ENCODE measurements at regions not wholly inside any gene's neighbourhood (a gene's known extent, or its start where the extent isn't known, plus 50 kb on each side); places are given as distances from the start of the nearest gene placed in this dataset.

DNA sequence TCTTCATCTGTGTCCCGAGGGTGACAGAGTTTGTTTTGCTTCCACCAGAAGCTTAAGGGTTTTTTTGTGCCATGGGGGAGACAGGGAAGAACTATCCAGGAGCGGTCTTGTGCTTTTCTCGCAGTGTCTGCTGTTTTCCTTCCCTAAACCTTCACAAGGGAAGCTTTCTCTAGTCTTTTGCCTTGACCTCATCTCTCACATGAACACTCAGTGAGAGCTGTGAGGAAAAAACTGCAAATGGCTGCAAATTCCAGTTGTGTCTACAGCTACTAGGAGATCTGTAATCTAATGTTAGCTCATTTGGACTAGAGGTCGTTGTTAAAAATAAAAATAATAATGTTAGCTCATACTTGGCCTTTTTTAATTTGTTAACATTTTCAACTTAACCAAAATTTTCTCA, 264.7 kb upstream of the SESN3 start:
- Histone ChIP-seq H4K20me1 (ENCODE audit: insufficient read depth) (no peaks in the 10 kb centered on the region), H3K4me3 (replicated peaks in 1 of 2; ENCODE audit: low read depth in 1 of 2, low read length in 2 of 2) (no peak overlapping the region), H3K36me3 (ENCODE audit: control insufficient read depth in 1 of 2, insufficient read depth in 2 of 2, low read length in 2 of 2) (no peaks in the 10 kb centered on the region), H3K9me3 (ENCODE audit: control insufficient read depth in 1 of 2, insufficient read depth in 1 of 2, low read depth in 1 of 2, low read length in 2 of 2) (no peaks in the 10 kb centered on the region), H3K4me2 (ENCODE audit: low read length) (no peak overlapping the region), H3K27me3 (ENCODE audit: insufficient read depth, low read length) (peaks cover 7% of the 10 kb centered on the region; the same call in 1 of the 2 replicates), H3K9me2 (ENCODE audit: insufficient read depth) (no peaks in the 10 kb centered on the region), H3K4me1 (ENCODE audit: control insufficient read depth in 1 of 2, insufficient read depth in 2 of 2, low read length in 2 of 2) (no peaks in the 10 kb centered on the region), H3K79me2 (ENCODE audit: insufficient read depth, low read length) (no peaks in the 10 kb centered on the region), H3K27ac (ENCODE audit: low read depth, low read length) (no peak overlapping the region), H3K9ac (ENCODE audit: low read length) (no peak overlapping the region), H2AFZ (ENCODE audit: low read depth, low read length, poor library complexity, severe bottlenecking) (no peak overlapping the region)
- ChIA-PET POLR2A (no interaction called here), RAD21 (ENCODE audit: low non-redundant PET in 1 of 2, low total read pairs in 2 of 2, uncharacterized antibody in 2 of 2, unreplicated experiment in 2 of 2) (no interaction called here), CTCF (no interaction called here)
- intact Hi-C loops (cut with micrococcal nuclease): no loop called here
- ATAC-seq (no peak), DNase-seq (ENCODE audit: low read depth, low spot score) (no peak)
- no TSS peak for BruUV-seq (replicated peaks)
- TF ChIP-seq, protein P1, sequence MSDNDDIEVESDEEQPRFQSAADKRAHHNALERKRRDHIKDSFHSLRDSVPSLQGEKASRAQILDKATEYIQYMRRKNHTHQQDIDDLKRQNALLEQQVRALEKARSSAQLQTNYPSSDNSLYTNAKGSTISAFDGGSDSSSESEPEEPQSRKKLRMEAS (IDR thresholded peaks at IDR 0.05): no peak
- TF ChIP-seq POLR2A (IDR thresholded peaks at IDR 0.05; ENCODE audit: borderline replicate concordance, extremely low read depth, insufficient read depth, insufficient read length): no peak

DNA sequence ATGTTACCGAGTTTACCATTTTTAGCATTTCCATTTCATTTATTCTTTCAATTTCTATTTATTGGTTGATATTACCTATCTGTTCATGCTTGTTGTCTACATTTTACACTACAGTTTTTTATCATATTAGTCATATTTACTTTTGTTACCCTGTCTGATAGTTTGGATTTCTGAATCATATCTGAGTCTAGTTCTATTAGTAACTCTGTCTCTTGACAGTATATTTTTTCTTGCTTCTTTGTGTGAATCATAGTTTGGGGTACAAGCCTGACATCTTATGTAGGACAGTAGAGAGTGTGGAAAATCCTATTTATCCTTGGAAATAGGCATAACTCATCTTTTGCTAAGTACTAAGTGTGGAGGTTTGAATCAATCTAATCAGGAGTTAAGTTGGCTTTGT, 263.9 kb upstream of the SESN3 start:
- H3K9me3 ChIP-seq (ENCODE audit: control insufficient read depth in 1 of 2, insufficient read depth in 1 of 2, low read depth in 1 of 2, low read length in 2 of 2): no peaks in the 10 kb centered on the region
- H3K9ac ChIP-seq (ENCODE audit: low read length): no peak overlapping the region
- no peak overlapping the region for H3K27ac ChIP-seq (ENCODE audit: low read depth, low read length)
- no peak for DNase-seq (ENCODE audit: low read depth, low spot score)
- no peaks in the 10 kb centered on the region for H4K20me1 ChIP-seq (ENCODE audit: insufficient read depth)
- H3K27me3 ChIP-seq (ENCODE audit: insufficient read depth, low read length): peaks cover 4% of the 10 kb centered on the region; the same call in 1 of the 2 replicates
- no peak overlapping the region for H3K4me2 ChIP-seq (ENCODE audit: low read length)
- H3K4me3 ChIP-seq (replicated peaks in 1 of 2; ENCODE audit: low read depth in 1 of 2, low read length in 2 of 2): no peak overlapping the region
- no TSS peak for BruUV-seq (replicated peaks)
- no peaks in the 10 kb centered on the region for H3K79me2 ChIP-seq (ENCODE audit: insufficient read depth, low read length)
- no peak overlapping the region for H2AFZ ChIP-seq (ENCODE audit: low read depth, low read length, poor library complexity, severe bottlenecking)
- H3K36me3 ChIP-seq (ENCODE audit: control insufficient read depth in 1 of 2, insufficient read depth in 2 of 2, low read length in 2 of 2): no peaks in the 10 kb centered on the region
- H3K4me1 ChIP-seq (ENCODE audit: control insufficient read depth in 1 of 2, insufficient read depth in 2 of 2, low read length in 2 of 2): no peaks in the 10 kb centered on the region
- TF ChIP-seq TCF7L2 (IDR thresholded peaks at IDR 0.05; ENCODE audit: borderline replicate concordance, extremely low read depth, insufficient read depth, insufficient read length) (no peak), SRF (IDR thresholded peaks at IDR 0.05; ENCODE audit: low read depth) (no peak)
- no peak for ATAC-seq
- POLR2A ChIA-PET: no interaction called here
- H3K9me2 ChIP-seq (ENCODE audit: insufficient read depth): no peaks in the 10 kb centered on the region
- CTCF ChIA-PET: no interaction called here
- RAD21 ChIA-PET (ENCODE audit: low non-redundant PET in 1 of 2, low total read pairs in 2 of 2, uncharacterized antibody in 2 of 2, unreplicated experiment in 2 of 2): no interaction called here
- intact Hi-C loops (cut with micrococcal nuclease): no loop called here

DNA sequence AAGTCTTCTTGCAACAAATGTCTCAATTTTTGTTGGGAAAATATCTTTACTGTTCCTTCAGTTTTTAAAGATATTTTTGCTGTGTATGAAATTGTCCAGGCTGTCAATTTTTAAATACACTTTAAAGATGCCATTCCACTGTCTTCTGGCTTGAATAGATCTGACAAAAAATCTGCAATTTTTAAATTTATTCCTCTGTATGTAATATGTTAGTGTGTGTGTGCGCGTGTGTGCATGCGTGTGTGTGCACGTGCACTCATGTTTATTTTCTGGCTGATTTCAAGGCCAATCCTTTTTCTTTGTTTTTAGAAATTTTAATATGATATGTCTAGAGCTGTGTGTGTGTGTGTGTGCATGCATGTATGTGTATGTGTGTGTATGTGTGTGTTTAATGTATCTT, 263.2 kb upstream of the SESN3 start:
- no TSS peak for BruUV-seq (replicated peaks)
- no peaks in the 10 kb centered on the region for H3K27me3 ChIP-seq (ENCODE audit: insufficient read depth, low read length)
- CTCF ChIA-PET: no interaction called here

More for the DNA sequence above, 263.2 kb upstream of the SESN3 start:
- no peaks in the 10 kb centered on the region for H3K36me3 ChIP-seq (ENCODE audit: control insufficient read depth in 1 of 2, insufficient read depth in 2 of 2, low read length in 2 of 2)
- ATAC-seq (no peak), DNase-seq (ENCODE audit: low read depth, low spot score) (no peak)
- no peak overlapping the region for H3K4me2 ChIP-seq (ENCODE audit: low read length)
- H3K79me2 ChIP-seq (ENCODE audit: insufficient read depth, low read length): no peaks in the 10 kb centered on the region
- ChIA-PET RAD21 (ENCODE audit: low non-redundant PET in 1 of 2, low total read pairs in 2 of 2, uncharacterized antibody in 2 of 2, unreplicated experiment in 2 of 2) (no interaction called here), POLR2A (no interaction called here)
- H2AFZ ChIP-seq (ENCODE audit: low read depth, low read length, poor library complexity, severe bottlenecking): no peak overlapping the region
- no peaks in the 10 kb centered on the region for H3K4me1 ChIP-seq (ENCODE audit: control insufficient read depth in 1 of 2, insufficient read depth in 2 of 2, low read length in 2 of 2)
- no peaks in the 10 kb centered on the region for H3K9me3 ChIP-seq (ENCODE audit: control insufficient read depth in 1 of 2, insufficient read depth in 1 of 2, low read depth in 1 of 2, low read length in 2 of 2)
- no peaks in the 10 kb centered on the region for H3K9me2 ChIP-seq (ENCODE audit: insufficient read depth)
- intact Hi-C loops (cut with micrococcal nuclease): no loop called here
- H3K27ac ChIP-seq (ENCODE audit: low read depth, low read length): no peak overlapping the region
- no peak overlapping the region for H3K9ac ChIP-seq (ENCODE audit: low read length)
- no peaks in the 10 kb centered on the region for H4K20me1 ChIP-seq (ENCODE audit: insufficient read depth)
- H3K4me3 ChIP-seq (replicated peaks in 1 of 2; ENCODE audit: low read depth in 1 of 2, low read length in 2 of 2): no peak overlapping the region
- TF ChIP-seq EGR1 (IDR thresholded peaks at IDR 0.05; ENCODE audit: low read depth) (no peak), FOSL1 (IDR thresholded peaks at IDR 0.05; ENCODE audit: low read depth) (no peak)
- TF ChIP-seq, protein P2, sequence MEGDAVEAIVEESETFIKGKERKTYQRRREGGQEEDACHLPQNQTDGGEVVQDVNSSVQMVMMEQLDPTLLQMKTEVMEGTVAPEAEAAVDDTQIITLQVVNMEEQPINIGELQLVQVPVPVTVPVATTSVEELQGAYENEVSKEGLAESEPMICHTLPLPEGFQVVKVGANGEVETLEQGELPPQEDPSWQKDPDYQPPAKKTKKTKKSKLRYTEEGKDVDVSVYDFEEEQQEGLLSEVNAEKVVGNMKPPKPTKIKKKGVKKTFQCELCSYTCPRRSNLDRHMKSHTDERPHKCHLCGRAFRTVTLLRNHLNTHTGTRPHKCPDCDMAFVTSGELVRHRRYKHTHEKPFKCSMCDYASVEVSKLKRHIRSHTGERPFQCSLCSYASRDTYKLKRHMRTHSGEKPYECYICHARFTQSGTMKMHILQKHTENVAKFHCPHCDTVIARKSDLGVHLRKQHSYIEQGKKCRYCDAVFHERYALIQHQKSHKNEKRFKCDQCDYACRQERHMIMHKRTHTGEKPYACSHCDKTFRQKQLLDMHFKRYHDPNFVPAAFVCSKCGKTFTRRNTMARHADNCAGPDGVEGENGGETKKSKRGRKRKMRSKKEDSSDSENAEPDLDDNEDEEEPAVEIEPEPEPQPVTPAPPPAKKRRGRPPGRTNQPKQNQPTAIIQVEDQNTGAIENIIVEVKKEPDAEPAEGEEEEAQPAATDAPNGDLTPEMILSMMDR (IDR thresholded peaks at IDR 0.05 in 2 of 3, conservative IDR thresholded peaks at IDR 0.05 in 1 of 3; ENCODE audit: borderline replicate concordance in 1 of 3, insufficient read depth in 1 of 3, low read depth in 2 of 3, low read length in 2 of 3): no peak

All from HCT116 (cell line).